ENCODE measurements at regions not wholly inside any gene's neighbourhood (a gene's known extent, or its start where the extent isn't known, plus 50 kb on each side); places are given as distances from the start of the nearest gene placed in this dataset.

GRCh38 chr5:63743096-63743798 lies 219.0 kb downstream of the HTR1A start:
- TF ChIP-seq EGR1 (IDR thresholded peaks at IDR 0.05) (no peak), ZBTB7A (IDR thresholded peaks at IDR 0.05; ENCODE audit: low read depth) (no peak), EP300 (IDR thresholded peaks at IDR 0.05; ENCODE audit: borderline replicate concordance) (no peak), CEBPB (IDR thresholded peaks at IDR 0.05) (no peak)

- TF ChIP-seq REST (IDR thresholded peaks at IDR 0.05; ENCODE audit: low read depth): no peak
- no peak for TF ChIP-seq CEBPB (IDR thresholded peaks at IDR 0.05)
- TF ChIP-seq CREB1 (IDR thresholded peaks at IDR 0.05; ENCODE audit: low read depth): no peak
- no peak for TF ChIP-seq EP300 (IDR thresholded peaks at IDR 0.05; ENCODE audit: borderline replicate concordance)
- TF ChIP-seq ZBTB7A (IDR thresholded peaks at IDR 0.05; ENCODE audit: low read depth): no peak
- no peak for TF ChIP-seq TCF12 (IDR thresholded peaks at IDR 0.05; ENCODE audit: low read depth)
- no peak for TF ChIP-seq NFIC (IDR thresholded peaks at IDR 0.05)
- TF ChIP-seq FOXM1 (IDR thresholded peaks at IDR 0.05; ENCODE audit: borderline replicate concordance, low read depth): no peak
- no peak for TF ChIP-seq TAF1 (IDR thresholded peaks at IDR 0.05; ENCODE audit: low read depth)
- no peak for TF ChIP-seq USF1 (IDR thresholded peaks at IDR 0.05)
- TF ChIP-seq RAD21 (IDR thresholded peaks at IDR 0.05; ENCODE audit: low read depth): no peak
- TF ChIP-seq TEAD4 (IDR thresholded peaks at IDR 0.05): no peak
- TF ChIP-seq YY1 (IDR thresholded peaks at IDR 0.05; ENCODE audit: low read depth): no peak
- TF ChIP-seq MAX (IDR thresholded peaks at IDR 0.05): no peak
- TF ChIP-seq EGR1 (IDR thresholded peaks at IDR 0.05): no peak
These were observed 234.7 kb downstream of the HTR1A start for GRCh38 chr5:63727583-63727982.

- TF ChIP-seq TEAD4 (IDR thresholded peaks at IDR 0.05) (no peak), NFIC (IDR thresholded peaks at IDR 0.05) (no peak), CREB1 (IDR thresholded peaks at IDR 0.05; ENCODE audit: low read depth) (no peak), RAD21 (IDR thresholded peaks at IDR 0.05; ENCODE audit: low read depth) (no peak), ZBTB7A (IDR thresholded peaks at IDR 0.05; ENCODE audit: low read depth) (no peak)
These were observed 235.7 kb downstream of the HTR1A start for GRCh38 chr5:63726496-63726895.

GRCh38 chr5:63719147-63719546 lies 243.1 kb downstream of the HTR1A start:
- TF ChIP-seq EGR1 (IDR thresholded peaks at IDR 0.05): no peak
- TF ChIP-seq ZBTB7A (IDR thresholded peaks at IDR 0.05; ENCODE audit: low read depth): no peak
- TF ChIP-seq YY1 (IDR thresholded peaks at IDR 0.05; ENCODE audit: low read depth): no peak
- no peak for TF ChIP-seq RAD21 (IDR thresholded peaks at IDR 0.05; ENCODE audit: low read depth)
- no peak for TF ChIP-seq USF1 (IDR thresholded peaks at IDR 0.05)
- TF ChIP-seq CEBPB (IDR thresholded peaks at IDR 0.05): no peak
- no peak for TF ChIP-seq EP300 (IDR thresholded peaks at IDR 0.05; ENCODE audit: borderline replicate concordance)
- TF ChIP-seq TCF12 (IDR thresholded peaks at IDR 0.05; ENCODE audit: low read depth): no peak
- no peak for TF ChIP-seq TEAD4 (IDR thresholded peaks at IDR 0.05)
- no peak for TF ChIP-seq TAF1 (IDR thresholded peaks at IDR 0.05; ENCODE audit: low read depth)
- TF ChIP-seq REST (IDR thresholded peaks at IDR 0.05; ENCODE audit: low read depth): no peak

GRCh38 chr5:63700241-63700640 lies 262.0 kb downstream of the HTR1A start:
- TF ChIP-seq YY1 (IDR thresholded peaks at IDR 0.05; ENCODE audit: low read depth): no peak

GRCh38 chr5:63697811-63698210 lies 264.4 kb downstream of the HTR1A start:
- TF ChIP-seq CREB1 (IDR thresholded peaks at IDR 0.05; ENCODE audit: low read depth): no peak
- no peak for TF ChIP-seq NFIC (IDR thresholded peaks at IDR 0.05)

- TF ChIP-seq CREB1 (IDR thresholded peaks at IDR 0.05; ENCODE audit: low read depth): no peak
- no peak for TF ChIP-seq RAD21 (IDR thresholded peaks at IDR 0.05; ENCODE audit: low read depth)
These were observed 271.7 kb downstream of the HTR1A start for GRCh38 chr5:63690546-63690945.
